8988T (cell line): ENCODE measurements at regions not wholly inside any gene's neighbourhood (a gene's known extent, or its start where the extent isn't known, plus 50 kb on each side); places are given as distances from the start of the nearest gene placed in this dataset.
"Not testable (repeated sequence)": the region's sequence is repeated elsewhere in the genome, so short reads cannot be mapped to it uniquely, and the experiment has no call there.

Source experiments
- DNase-seq: peaks from one replicate; pipeline ENCODE4 v3.0.0; 2011

GRCh38 chr7:356691-357462, 66.9 kb downstream of the FOXL3 start:
- no peak for DNase-seq

- no peak for DNase-seq
Measured at GRCh38 chr7:357531-358209, 67.7 kb downstream of the FOXL3 start.

DNA sequence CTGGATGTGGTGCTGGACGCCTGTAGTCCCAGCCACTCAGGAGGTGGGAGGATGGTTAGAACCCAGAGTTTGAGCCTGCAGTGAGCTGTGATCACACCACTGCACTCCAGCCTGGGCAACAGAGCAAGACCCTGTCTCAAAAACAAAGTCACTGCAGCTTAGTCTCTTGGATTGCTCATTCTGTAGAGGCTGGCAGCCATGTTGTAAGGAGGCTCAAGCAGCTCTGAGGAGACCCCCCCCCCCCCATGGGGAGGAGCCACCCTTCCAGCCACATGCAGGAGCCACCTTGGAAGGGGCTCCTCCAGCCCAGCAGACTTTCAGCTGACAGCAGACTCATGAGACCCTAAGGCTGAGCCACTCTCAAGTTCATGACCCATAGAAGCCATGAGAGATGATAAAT, 68.4 kb downstream of the FOXL3 start:
- DNase-seq: no peak

DNA sequence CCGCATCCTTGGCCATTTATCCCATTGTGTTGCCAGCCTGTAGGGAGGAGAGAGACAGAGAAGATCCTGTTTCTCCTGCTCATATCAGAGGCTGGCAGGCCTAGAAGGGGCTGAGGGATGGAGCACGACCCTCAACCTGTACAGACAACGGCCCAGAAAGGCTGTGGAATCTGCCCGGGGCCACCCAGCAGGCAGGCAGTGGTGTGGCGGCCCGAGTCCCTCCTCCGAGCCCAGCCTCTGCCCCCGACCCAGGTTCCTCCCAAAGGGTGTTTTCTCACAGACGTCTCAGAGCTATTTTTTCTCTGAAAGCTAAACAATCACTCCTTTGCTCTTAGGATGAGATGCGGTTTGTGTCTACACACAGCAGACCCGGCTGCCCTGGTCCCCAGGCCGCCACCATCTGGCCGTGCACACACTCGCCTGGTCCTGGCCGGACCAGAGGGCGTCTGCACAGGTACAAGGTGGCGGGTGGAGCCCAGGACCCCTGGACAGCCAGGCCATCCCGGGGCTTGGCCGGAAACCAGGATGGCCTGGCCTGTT, 69.3 kb downstream of the FOXL3 start:
- no peak for DNase-seq

GRCh38 chr7:359766-360361, 69.9 kb downstream of the FOXL3 start:
- no peak for DNase-seq

DNA sequence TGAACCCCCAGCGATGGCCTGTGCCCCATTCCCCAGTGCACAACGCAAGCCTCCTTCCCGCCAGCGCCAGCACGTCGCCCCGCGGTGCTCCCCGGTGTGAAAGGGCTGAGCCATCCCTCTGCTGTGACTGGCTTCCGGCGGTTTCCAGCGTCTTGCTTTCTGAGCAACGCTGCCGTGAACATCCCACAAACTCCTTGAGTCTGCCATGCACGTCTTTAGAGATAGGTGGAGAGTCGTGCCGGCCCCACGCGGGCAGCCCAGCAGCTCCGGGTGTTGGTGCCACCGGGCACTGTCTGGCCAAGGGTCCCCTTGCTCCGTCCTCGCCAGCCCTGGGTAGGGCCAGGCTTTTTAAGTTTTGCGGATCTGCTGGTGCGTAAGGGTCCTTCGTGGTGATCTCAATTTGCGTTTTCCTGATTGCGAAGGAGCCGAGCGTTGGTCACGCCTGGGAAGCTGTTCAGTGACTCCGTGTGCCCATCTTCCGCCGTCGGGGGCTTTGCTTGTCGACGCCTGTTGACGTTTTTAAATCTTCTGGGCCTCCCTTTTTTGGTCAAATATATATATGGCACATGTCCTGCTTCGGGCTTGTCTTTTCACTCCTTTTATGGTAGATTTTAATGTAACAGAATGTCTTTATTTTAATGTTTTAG, 70.6 kb downstream of the FOXL3 start:
- DNase-seq: no peak

GRCh38 chr7:361182-361581, 71.2 kb downstream of the FOXL3 start:
- DNase-seq: not testable (repeated sequence)

DNA sequence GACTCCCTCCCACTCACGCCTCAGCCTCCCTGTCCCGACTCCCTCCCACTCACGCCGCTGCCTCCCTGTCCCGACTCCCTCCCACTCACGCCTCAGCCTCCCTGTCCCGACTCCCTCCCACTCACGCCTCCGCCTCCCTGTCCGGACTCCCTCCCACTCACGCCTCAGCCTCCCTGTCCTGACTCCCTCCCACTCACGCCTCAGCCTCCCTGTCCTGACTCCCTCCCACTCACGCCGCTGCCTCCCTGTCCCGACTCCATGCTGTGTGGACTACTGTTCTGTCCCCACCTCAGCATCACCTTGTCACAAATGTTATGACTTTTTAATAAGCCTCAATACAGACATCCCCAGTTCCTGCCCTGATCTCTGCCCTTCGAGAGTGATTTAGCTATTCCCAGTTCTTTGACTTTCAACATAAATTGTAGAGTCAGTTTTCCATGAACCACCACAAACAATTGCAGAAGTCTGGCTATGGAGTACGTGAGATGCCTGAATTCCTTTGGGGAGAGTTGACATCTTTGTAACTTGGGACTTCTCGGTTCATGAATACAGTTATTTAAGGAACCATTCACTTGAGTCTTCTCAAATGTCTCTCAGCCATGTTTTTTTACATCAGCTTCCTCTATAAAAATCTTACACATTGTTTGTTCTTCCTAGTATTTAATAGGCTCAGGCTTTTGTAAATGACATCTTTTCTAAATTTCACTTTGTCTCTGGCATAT, 71.9 kb downstream of the FOXL3 start:
- DNase-seq: no peak

- DNase-seq: no peak
Measured at GRCh38 chr7:362402-363096, 72.6 kb downstream of the FOXL3 start.

DNA sequence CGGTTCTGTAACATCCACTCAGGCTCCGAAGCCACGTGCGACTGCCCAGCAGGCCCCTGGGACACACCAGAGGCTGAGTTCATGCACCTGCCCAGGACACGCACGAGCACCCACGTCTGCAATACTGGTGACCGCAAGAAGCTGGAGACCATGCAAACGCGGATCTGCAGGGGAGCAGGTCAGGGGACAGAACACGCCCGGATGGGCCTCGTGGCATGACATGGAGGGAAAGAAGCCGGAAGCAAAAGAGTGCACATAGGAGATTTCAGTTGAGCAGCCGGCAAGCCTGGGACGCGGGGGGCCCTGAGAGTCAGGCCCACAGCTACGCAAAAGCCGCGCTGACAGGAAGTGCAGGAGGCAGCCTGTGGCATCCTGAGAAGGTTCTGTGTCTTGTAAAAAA, 73.7 kb downstream of the FOXL3 start:
- no peak for DNase-seq

DNA sequence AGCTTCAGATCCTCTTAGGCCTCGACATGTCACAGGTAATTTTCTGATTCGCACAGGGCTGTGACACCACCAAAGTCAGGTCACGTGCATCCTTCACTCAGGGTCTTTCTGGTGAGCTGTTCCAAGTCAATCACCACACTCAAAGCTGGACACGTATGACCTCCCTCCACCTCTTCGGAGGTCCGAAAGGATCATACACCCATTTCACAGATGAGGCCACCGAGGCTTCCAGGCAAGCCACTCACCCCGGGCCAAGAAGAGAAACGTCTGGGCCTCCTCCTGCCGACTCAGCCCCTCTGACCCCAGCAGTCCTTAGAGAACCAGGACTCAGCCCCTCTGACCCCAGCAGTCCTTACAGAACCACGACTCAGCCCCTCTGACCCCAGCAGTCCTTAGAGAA, 74.6 kb downstream of the FOXL3 start:
- no peak for DNase-seq

- DNase-seq: no peak
Measured at GRCh38 chr7:365593-365992, 75.6 kb downstream of the FOXL3 start.

GRCh38 chr7:366161-366803, 76.3 kb downstream of the FOXL3 start:
- DNase-seq: no peak

- no peak for DNase-seq
Measured at GRCh38 chr7:367351-367901, 77.5 kb downstream of the FOXL3 start.

DNA sequence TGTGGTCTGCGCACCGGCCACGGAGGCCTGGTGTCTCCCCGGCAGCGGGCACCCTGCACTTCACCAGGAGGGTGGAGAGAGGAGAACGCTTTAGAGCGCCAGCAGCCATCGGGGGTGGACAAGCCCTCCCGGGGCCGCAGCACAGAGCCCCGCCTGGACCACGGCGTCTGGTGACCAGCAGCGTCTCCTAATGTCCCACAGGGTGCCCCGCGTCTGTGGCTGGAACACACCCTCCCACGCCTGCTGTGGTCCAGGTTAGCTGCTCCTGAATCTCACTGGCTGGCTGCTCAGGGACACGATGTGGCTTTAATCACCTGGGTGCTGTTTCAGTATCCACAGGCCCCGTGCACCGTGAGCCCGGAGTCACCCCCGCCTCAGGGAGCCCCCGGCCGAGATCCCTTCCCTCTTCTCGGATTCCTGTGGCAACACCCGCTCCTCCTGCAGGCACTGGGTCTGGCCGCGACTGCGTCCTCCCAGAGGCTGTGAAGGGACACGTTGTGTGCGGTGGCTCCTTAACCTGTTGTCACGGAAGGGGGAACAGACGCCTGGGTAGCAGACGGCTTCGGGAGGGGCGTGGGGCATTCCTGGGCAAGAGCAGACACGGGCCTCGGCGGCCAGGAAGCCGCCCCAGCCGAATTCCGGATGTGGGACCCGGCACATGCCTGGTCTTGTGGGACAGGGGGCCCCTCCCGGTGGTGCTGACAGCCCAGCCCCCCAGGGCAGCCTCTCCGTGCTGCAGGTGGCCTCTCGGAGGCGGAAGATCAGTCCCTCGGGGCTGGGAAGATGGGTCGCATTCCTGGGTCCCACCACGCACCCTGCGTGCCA, 78.9 kb downstream of the FOXL3 start:
- no peak for DNase-seq

- DNase-seq: no peak
Measured at GRCh38 chr7:369476-370258, 79.7 kb downstream of the FOXL3 start.

GRCh38 chr7:370259-370625, 80.3 kb downstream of the FOXL3 start:
- DNase-seq: no peak

- DNase-seq: no peak
Measured at GRCh38 chr7:370775-371118, 80.8 kb downstream of the FOXL3 start.

DNA sequence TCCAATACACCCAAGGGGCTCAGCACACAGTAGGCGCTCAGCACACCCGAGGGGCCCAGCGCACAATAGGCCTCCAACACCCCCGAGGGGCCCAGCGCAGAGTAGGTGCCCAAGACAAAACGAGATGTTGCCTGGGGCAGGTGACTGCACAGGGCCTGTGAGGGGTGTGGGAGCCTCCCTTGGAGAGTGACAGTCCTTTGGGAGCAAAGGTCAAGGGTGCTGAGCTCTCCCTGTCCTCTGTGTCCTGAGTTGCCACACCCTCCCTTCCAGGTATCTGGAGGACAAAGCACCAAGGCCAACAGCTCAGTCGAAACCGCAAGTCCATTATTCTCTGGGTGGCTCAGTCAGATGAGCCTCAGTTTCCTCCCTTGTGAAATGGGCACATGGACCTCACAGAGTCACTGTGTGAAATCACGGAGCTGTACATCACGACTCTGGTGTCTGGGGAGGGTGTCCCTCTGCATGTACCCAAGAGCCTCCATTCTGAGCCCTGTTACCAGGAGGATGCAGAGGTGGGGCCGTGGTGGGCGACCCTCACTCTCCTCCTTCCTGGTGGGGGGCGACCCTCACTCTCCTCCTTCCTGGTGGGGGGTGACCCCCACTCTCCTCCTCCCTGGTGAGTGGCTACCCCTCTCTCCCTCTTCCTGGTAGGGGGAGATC, 81.3 kb downstream of the FOXL3 start:
- no peak for DNase-seq
